K562 (cell line): ENCODE measurements at regions not wholly inside any gene's neighbourhood (a gene's known extent, or its start where the extent isn't known, plus 50 kb on each side); places are given as distances from the start of the nearest gene placed in this dataset.

ENCODE experiments used
- CHD7 ChIP-seq: fragments of 200-600 bp; sonication (generic); IDR thresholded peaks from one replicate; pipeline ENCODE4 v1.6.1; 2012; ENCODE audit warnings: mild to moderate bottlenecking, low read depth, low read length, inconsistent platforms
- CREB3L1 ChIP-seq: fragments of 450-650 bp; IDR thresholded peaks from 2 replicates; pipeline ENCODE4 v1.6.1; 2014; ENCODE audit warnings: low read depth, mild to moderate bottlenecking, moderate library complexity, borderline replicate concordance
- EZH2 ChIP-seq: IDR thresholded peaks from 2 replicates; pipeline ENCODE4 v1.6.1; 2012; ENCODE audit warnings: low read depth, mild to moderate bottlenecking, inconsistent platforms, low read length, borderline replicate concordance
- KDM5B ChIP-seq: fragments of 200-600 bp; sonication (generic); IDR thresholded peaks from 2 replicates; pipeline ENCODE4 v1.6.1; 2012; ENCODE audit warnings: low read depth, mild to moderate bottlenecking, moderate library complexity, low read length, control low read depth, inconsistent platforms; ENCODE audit not compliant: insufficient replicate concordance
- POLR2A ChIP-seq: fragments of 450-650 bp; conservative IDR thresholded peaks from 2 replicates; pipeline ENCODE4 v1.6.1; 2016
- ZBTB17 ChIP-seq: fragments of 450-650 bp; formaldehyde crosslinking; IDR thresholded peaks from 2 replicates; pipeline ENCODE4 v1.4.0; 2020; ENCODE audit warnings: mild to moderate bottlenecking
- ZNF511 ChIP-seq: sonication (generic); formaldehyde crosslinking; IDR thresholded peaks from 2 replicates; pipeline ENCODE4 v1.8.0; 2022; ENCODE audit warnings: mild to moderate bottlenecking, missing genetic modification reagents

GRCh38 chr5:171518916-171519315 lies 99.5 kb downstream of the FGF18 start:
- TF ChIP-seq POLR2A: no peak
- no peak for TF ChIP-seq ZNF511
- no peak for TF ChIP-seq ZBTB17 (CRISPR knock-in tag)
- no peak for TF ChIP-seq KDM5B
- no peak for TF ChIP-seq CREB3L1
- TF ChIP-seq EZH2: no peak
- TF ChIP-seq CHD7: no peak
